HTR-8/SVneo (cell line): ENCODE measurements at regions not wholly inside any gene's neighbourhood (a gene's known extent, or its start where the extent isn't known, plus 50 kb on each side); places are given as distances from the start of the nearest gene placed in this dataset.

Experiments used
- DNase-seq: peaks from one replicate; pipeline ENCODE4 v3.0.0; 2011; ENCODE audit warnings: low spot score, mixed read lengths; ENCODE audit not compliant: insufficient read length
- FAIRE-seq: peaks from 2 replicates; lab custom pipeline; 2011; peaks lifted over from hg19 to GRCh38; lab: Jason Lieb, UNC

- DNase-seq (no peak), FAIRE-seq (no peak)
Measured at GRCh38 chr4:1515156-1515555, 108.9 kb upstream of the NKX1-1 start.

GRCh38 chr4:1514612-1515011 lies 108.4 kb upstream of the NKX1-1 start:
- FAIRE-seq = no peak
- DNase-seq = no peak

- no peak for FAIRE-seq
- no peak for DNase-seq
Measured at GRCh38 chr4:1513936-1514483, 107.8 kb upstream of the NKX1-1 start.

DNA sequence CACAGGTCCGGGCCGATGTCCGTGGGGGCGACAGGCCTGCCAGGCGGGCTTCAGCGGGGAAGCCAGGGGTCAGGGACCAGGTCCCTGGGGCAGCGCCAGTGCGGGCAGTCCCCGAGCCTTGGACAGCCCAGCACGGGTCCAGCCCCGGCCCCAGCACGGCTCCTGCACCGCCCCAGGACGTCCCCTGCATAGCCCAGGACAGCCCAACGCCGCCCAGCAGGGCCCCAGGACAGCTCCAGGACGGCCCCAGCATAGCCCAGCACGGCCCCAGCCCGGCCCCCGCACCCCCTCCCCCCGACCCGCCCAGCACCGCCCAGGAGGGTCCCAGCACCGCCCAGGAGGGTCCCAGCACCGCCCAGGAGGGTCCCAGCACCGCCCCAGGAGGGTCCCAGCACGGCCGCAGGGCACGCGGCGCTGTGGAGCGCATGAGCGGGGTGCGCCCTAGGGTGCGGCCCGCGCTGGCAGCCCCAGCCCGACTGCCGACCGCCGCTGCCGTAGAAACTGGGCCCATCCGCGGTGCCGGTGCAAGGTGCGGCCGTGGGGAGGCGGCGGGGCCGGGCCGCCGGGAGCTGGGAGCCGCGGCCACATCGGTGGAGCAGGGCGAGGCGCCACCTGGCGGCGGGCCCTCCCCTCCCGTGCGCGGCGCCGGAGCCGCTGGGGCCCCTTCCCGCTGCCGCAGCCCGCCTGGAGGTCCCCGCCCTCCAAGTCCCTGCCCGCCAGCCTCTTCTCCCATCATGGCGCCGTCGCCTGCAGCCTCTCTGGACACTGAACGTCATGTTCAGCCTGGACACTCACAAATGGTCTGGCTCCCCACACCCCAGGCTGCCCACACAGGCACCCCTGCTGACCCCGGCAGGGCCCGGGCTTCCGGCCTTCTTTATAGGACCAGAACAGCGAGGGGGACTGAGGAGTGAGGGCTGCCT lies 106.8 kb upstream of the NKX1-1 start:
- DNase-seq (no peak), FAIRE-seq (no peak)

- DNase-seq = no peak
- FAIRE-seq = no peak
Measured at GRCh38 chr4:1512051-1512737, 106.0 kb upstream of the NKX1-1 start.

- DNase-seq = no peak
- no peak for FAIRE-seq
Measured at GRCh38 chr4:1511441-1512041, 105.3 kb upstream of the NKX1-1 start.

GRCh38 chr4:1510931-1511330 lies 104.7 kb upstream of the NKX1-1 start:
- FAIRE-seq (no peak), DNase-seq (no peak)

DNA sequence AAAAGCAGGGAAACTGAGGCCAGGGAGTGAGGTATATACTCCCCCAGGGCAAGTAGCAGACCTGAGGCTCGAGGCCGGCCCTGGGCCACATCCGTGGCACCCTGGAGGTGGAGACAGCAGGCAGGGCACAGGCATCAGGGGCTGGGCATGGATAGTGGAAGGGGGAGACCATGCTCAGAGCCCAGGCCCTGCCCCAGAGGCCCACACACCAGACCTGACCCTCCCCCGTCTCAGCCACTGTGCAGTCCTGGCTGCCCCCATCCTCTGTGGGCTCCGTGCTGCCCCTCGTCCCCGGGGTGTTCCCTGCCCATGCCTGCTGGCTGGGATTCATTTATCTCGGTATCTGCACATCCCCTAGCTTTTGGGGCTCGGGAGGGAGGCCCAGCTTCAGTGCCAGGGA lies 103.1 kb upstream of the NKX1-1 start:
- no peak for FAIRE-seq
- DNase-seq = no peak

GRCh38 chr4:1508161-1509160 lies 102.2 kb upstream of the NKX1-1 start:
- no peak for DNase-seq
- no peak for FAIRE-seq

GRCh38 chr4:1506956-1507721 lies 100.9 kb upstream of the NKX1-1 start:
- DNase-seq (no peak), FAIRE-seq (no peak)

DNA sequence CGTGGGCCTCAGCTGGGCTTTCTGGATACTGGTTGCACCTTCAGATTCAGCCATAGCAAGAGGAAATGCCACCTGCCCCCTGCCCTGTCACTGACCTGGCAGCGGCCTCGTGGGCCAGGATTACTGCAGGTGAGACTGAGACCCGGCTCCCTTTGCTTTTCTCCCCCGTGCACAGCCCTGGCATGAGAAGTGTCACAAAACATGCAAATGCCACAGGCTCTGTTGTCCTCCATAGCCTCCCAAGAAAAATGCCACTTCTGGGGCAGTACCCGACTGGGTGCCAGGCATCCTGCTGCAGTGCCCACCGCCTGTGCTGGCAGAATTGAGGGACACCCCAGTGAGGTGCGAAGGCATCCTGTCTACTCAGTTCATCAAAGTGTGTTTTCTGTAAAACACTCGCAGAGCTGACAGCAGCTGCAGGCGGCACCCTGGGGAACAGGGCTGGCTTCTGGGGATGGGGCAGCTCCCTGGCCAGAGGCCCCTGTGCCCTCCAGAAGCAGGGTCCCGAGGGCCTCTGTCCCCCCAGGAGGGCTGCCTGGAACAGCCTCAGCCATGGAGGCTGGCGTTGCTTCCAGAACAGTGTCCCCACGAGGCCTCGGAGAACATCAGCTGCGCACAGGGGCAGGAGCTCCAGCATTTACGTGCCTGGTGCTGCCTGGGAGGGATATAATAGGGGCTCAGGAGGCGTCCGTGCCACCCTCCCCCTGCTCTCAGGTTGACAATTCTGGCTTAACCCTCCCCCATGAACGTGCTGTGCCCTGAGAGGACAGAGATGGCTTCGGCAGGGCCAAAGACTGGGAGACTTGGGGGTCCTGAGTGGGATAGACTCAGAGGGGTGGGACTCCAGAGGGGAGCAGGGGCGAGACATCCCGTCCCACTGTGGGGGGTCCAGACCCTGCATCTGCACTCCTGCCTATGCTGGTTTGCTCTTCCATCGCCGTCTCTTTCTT lies 99.5 kb upstream of the NKX1-1 start:
- DNase-seq = no peak
- FAIRE-seq = no peak

- no peak for FAIRE-seq
- no peak for DNase-seq
Measured at GRCh38 chr4:1504595-1505500, 98.6 kb upstream of the NKX1-1 start.

GRCh38 chr4:1503583-1504471 lies 97.6 kb upstream of the NKX1-1 start:
- DNase-seq = no peak
- no peak for FAIRE-seq

GRCh38 chr4:1502976-1503375 lies 96.7 kb upstream of the NKX1-1 start:
- DNase-seq (no peak), FAIRE-seq (no peak)

GRCh38 chr4:1502501-1502886 lies 96.3 kb upstream of the NKX1-1 start:
- no peak for FAIRE-seq
- DNase-seq = no peak
